GM12865 (cell line): ENCODE measurements at regions not wholly inside any gene's neighbourhood (a gene's known extent, or its start where the extent isn't known, plus 50 kb on each side); places are given as distances from the start of the nearest gene placed in this dataset.

Experiments
- DNase-seq: peaks from one replicate; pipeline ENCODE4 v3.0.0; 2010; ENCODE audit warnings: low read depth
- H3K4me3 ChIP-seq: 2 replicates; pipeline ENCODE4 v1.5.1; 2011; ENCODE audit warnings: mild to moderate bottlenecking, low read depth, low read length, control low read depth
- CTCF ChIP-seq: IDR thresholded peaks from 2 replicates; pipeline ENCODE4 v1.5.1; 2011; ENCODE audit warnings: low read length, control low read depth, low read depth, inconsistent platforms; ENCODE audit not compliant: insufficient read depth; ENCODE audit errors: missing control alignments

GRCh38 chr11:115845872-115846271 is 341.7 kb upstream of the CADM1 start:
- no peak for DNase-seq
- no peak for TF ChIP-seq CTCF
- no peak overlapping the region for H3K4me3 ChIP-seq

- no peak for DNase-seq
- H3K4me3 ChIP-seq = no peak overlapping the region
- TF ChIP-seq CTCF = no peak
Measured at GRCh38 chr11:115843685-115844084, 339.5 kb upstream of the CADM1 start.

- no peak for TF ChIP-seq CTCF
- no peak overlapping the region for H3K4me3 ChIP-seq
- no peak for DNase-seq
Measured at GRCh38 chr11:115843111-115843510, 338.9 kb upstream of the CADM1 start.

- no peak for TF ChIP-seq CTCF
Measured at GRCh38 chr11:115820026-115820425, 315.8 kb upstream of the CADM1 start.

GRCh38 chr11:115819014-115819413 is 314.8 kb upstream of the CADM1 start:
- no peak for TF ChIP-seq CTCF
- DNase-seq = no peak
- H3K4me3 ChIP-seq = no peak overlapping the region

More at GRCh38 chr11:115820026-115820425, 315.8 kb upstream of the CADM1 start:
- no peak for DNase-seq
- H3K4me3 ChIP-seq = no peak overlapping the region

GRCh38 chr11:115817844-115818468 is 313.7 kb upstream of the CADM1 start:
- H3K4me3 ChIP-seq = no peak overlapping the region
- TF ChIP-seq CTCF = no peak
- no peak for DNase-seq

- no peak for TF ChIP-seq CTCF
- no peak for DNase-seq
- H3K4me3 ChIP-seq = no peak overlapping the region
Measured at GRCh38 chr11:115808351-115808940, 304.2 kb upstream of the CADM1 start.
